H9 (cell line): ENCODE measurements at regions not wholly inside any gene's neighbourhood (a gene's known extent, or its start where the extent isn't known, plus 50 kb on each side); places are given as distances from the start of the nearest gene placed in this dataset.

Experiments
- DNase-seq: peaks from one replicate; pipeline ENCODE4 v3.0.0-alpha.2; 2017
- H2AFZ ChIP-seq: one replicate; pipeline ENCODE4 v1.6.1; 2013; ENCODE audit warnings: mild to moderate bottlenecking, low read length, control low read depth, moderate library complexity
- H2AK5ac ChIP-seq: 2 replicates; pipeline ENCODE4 v1.6.1; 2013; ENCODE audit warnings: low read length, control low read depth, mixed read lengths; ENCODE audit not compliant: insufficient read length
- H2BK120ac ChIP-seq: one replicate; pipeline ENCODE4 v1.6.1; 2013; ENCODE audit warnings: low read depth, mild to moderate bottlenecking, low read length, control low read depth, inconsistent platforms; ENCODE audit not compliant: poor library complexity, severe bottlenecking
- H2BK12ac ChIP-seq: 2 replicates; pipeline ENCODE4 v1.6.1; 2013; ENCODE audit warnings: low read length, control low read depth, mixed read lengths, low read depth; ENCODE audit not compliant: insufficient read length
- H2BK15ac ChIP-seq: 2 replicates; pipeline ENCODE4 v1.6.1; 2013; ENCODE audit warnings: low read depth, low read length, control low read depth
- H2BK20ac ChIP-seq: one replicate; pipeline ENCODE4 v1.6.1; 2013; ENCODE audit warnings: low read depth, mild to moderate bottlenecking, low read length, control low read depth, inconsistent platforms; ENCODE audit not compliant: poor library complexity, severe bottlenecking
- H2BK5ac ChIP-seq: 2 replicates; pipeline ENCODE4 v1.6.1; 2013; ENCODE audit warnings: low read length, control low read depth, mixed read lengths; ENCODE audit not compliant: insufficient read length
- H3K14ac ChIP-seq: 2 replicates; pipeline ENCODE4 v1.6.1; 2013; ENCODE audit warnings: low read length, control low read depth; ENCODE audit not compliant: insufficient read depth
- H3K18ac ChIP-seq: 2 replicates; pipeline ENCODE4 v1.6.1; 2013; ENCODE audit warnings: low read depth, mild to moderate bottlenecking, mixed read lengths, low read length, control low read depth; ENCODE audit not compliant: insufficient read length
- H3K23ac ChIP-seq: 2 replicates; pipeline ENCODE4 v1.6.1; 2013; ENCODE audit warnings: low read length, control low read depth, mixed read lengths, low read depth; ENCODE audit not compliant: insufficient read length
- H3K23me2 ChIP-seq: 2 replicates; pipeline ENCODE4 v1.6.1; 2013; ENCODE audit warnings: low read depth, mild to moderate bottlenecking, mixed read lengths, low read length, control low read depth; ENCODE audit not compliant: insufficient read length, poor library complexity, severe bottlenecking
- H3K27ac ChIP-seq: 2 replicates; pipeline ENCODE4 v1.5.1; 2013; ENCODE audit warnings: low read length, control low read depth, mixed read lengths, low read depth; ENCODE audit not compliant: insufficient read length
- H3K27me3 ChIP-seq: 2 replicates; pipeline ENCODE4 v1.6.1; 2013; ENCODE audit warnings: low read length, control low read depth, inconsistent platforms; ENCODE audit not compliant: insufficient read depth
- H3K4ac ChIP-seq: 2 replicates; pipeline ENCODE4 v1.6.1; 2013; ENCODE audit warnings: low read depth, mild to moderate bottlenecking, control low read depth, inconsistent platforms, low read length, moderate library complexity
- H3K4me1 ChIP-seq: 2 replicates; pipeline ENCODE4 v1.6.1; 2013; ENCODE audit warnings: low read length, control low read depth, inconsistent platforms; ENCODE audit not compliant: insufficient read depth
- H3K4me2 ChIP-seq: 2 replicates; pipeline ENCODE4 v1.6.1; 2013; ENCODE audit warnings: low read length, control low read depth, mixed read lengths; ENCODE audit not compliant: insufficient read length, insufficient read depth
- H3K56ac ChIP-seq: 2 replicates; pipeline ENCODE4 v1.6.1; 2013; ENCODE audit warnings: low read depth, mild to moderate bottlenecking, mixed read lengths, low read length, control low read depth; ENCODE audit not compliant: insufficient read length
- H3K79me1 ChIP-seq: 2 replicates; pipeline ENCODE4 v1.6.1; 2013; ENCODE audit warnings: low read depth, mild to moderate bottlenecking, moderate library complexity, low read length, control low read depth, inconsistent platforms; ENCODE audit not compliant: insufficient read depth, poor library complexity, severe bottlenecking
- H3K79me2 ChIP-seq: 2 replicates; pipeline ENCODE4 v1.6.1; 2013; ENCODE audit warnings: low read length, control low read depth, inconsistent platforms; ENCODE audit not compliant: insufficient read depth
- H3K9ac ChIP-seq: 2 replicates; pipeline ENCODE4 v1.6.1; 2013; ENCODE audit warnings: low read length, control low read depth, mixed read lengths; ENCODE audit not compliant: insufficient read length; ENCODE audit errors: extremely low read depth
- H3K9me3 ChIP-seq: one replicate; pipeline ENCODE4 v1.6.1; 2013; ENCODE audit warnings: low read depth, low read length, inconsistent platforms; ENCODE audit not compliant: control insufficient read depth
- H3T11ph ChIP-seq: one replicate; pipeline ENCODE4 v1.6.1; 2013; ENCODE audit warnings: mild to moderate bottlenecking, low read length, control low read depth, inconsistent platforms
- H4K20me1 ChIP-seq: one replicate; pipeline ENCODE4 v1.6.1; 2013; ENCODE audit not compliant: control insufficient read depth, insufficient read length, insufficient read depth
- H4K5ac ChIP-seq: 2 replicates; pipeline ENCODE4 v1.6.1; 2013; ENCODE audit warnings: low read depth, mild to moderate bottlenecking, mixed read lengths, low read length, control low read depth; ENCODE audit not compliant: insufficient read length
- H4K8ac ChIP-seq: replicated peaks from 2 replicates; pipeline ENCODE4 v1.6.1; 2013; ENCODE audit warnings: low read length, control low read depth, mixed read lengths, low read depth; ENCODE audit not compliant: insufficient read length
- H4K91ac ChIP-seq: 2 replicates; pipeline ENCODE4 v1.6.1; 2013; ENCODE audit warnings: low read depth, mild to moderate bottlenecking, moderate library complexity, mixed read lengths, low read length, control low read depth; ENCODE audit not compliant: insufficient read length
- H3K27ac Mint-ChIP-seq, 3 experiments: 2 replicates in 2 of 3; 3 replicates in 1 of 3; pipeline ENCODE4 v1.8.0; 2020 to 2021; ENCODE audit warnings: mixed read lengths in 3 of 3, mild to moderate bottlenecking in 1 of 3, moderate library complexity in 1 of 3
- H3K27me3 Mint-ChIP-seq: 2 replicates; pipeline ENCODE4 v1.8.0; 2021; ENCODE audit warnings: low read depth, mild to moderate bottlenecking, moderate library complexity, mixed read lengths
- H3K36me3 Mint-ChIP-seq, 3 experiments: 2 replicates in 2 of 3; 3 replicates in 1 of 3; pipeline ENCODE4 v1.8.0; 2020 to 2021; ENCODE audit warnings: low read depth in 3 of 3, mixed read lengths in 3 of 3; ENCODE audit not compliant: insufficient read depth in 1 of 3
- H3K4me1 Mint-ChIP-seq, 2 experiments: 2 replicates each; pipeline ENCODE4 v1.8.0; 2020; ENCODE audit warnings: mixed read lengths in 2 of 2
- H3K4me3 Mint-ChIP-seq, 2 experiments: 2 replicates in 1 of 2; 3 replicates in 1 of 2; pipeline ENCODE4 v1.8.0; 2020 to 2021; ENCODE audit warnings: mild to moderate bottlenecking in 2 of 2, mixed read lengths in 2 of 2, moderate library complexity in 1 of 2
- H3K9me3 Mint-ChIP-seq, 2 experiments: 2 replicates in 1 of 2; 3 replicates in 1 of 2; pipeline ENCODE4 v1.8.0; 2020; ENCODE audit warnings: mild to moderate bottlenecking in 2 of 2, mixed read lengths in 2 of 2, moderate library complexity in 1 of 2
- WGBS: extraction: QIAGEN DNeasy Blood & Tissue Kit; methylation state at CpG from one replicate; pipeline ENCODE4 v1.1.7; 2013; ENCODE audit warnings: missing lambda C conversion rate, low lambda C conversion rate, mixed read lengths; ENCODE audit not compliant: insufficient read length; ENCODE audit errors: extremely low coverage; 5-methylcytosine and 5-hydroxymethylcytosine counted together
- TF ChIP-seq, protein P1 (sequence below): fragments of 200-600 bp; sonication (generic); conservative IDR thresholded peaks from 3 replicates; pipeline ENCODE4 v1.8.0; 2021; ENCODE audit warnings: antibody characterized with exemption, mild to moderate bottlenecking

DNA sequence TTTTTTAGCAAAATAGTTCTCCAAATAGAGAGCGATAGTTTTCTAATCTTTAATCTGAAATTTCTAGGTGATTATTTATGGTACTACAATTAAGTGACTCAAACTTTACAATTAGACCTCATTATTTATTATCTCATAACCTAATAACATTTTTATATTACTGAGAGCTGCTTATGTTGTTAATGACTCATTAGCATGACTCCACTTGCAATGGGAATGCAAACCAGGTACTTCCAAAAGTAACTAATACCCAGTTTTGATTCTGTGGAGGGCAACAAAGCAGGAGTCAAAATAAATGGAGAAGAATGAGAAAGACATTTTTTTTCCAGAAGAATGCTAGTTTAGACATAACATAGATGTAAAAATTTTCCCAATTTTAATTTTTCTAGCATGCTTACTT lies 466.0 kb downstream of the PLK2 start:
- H3K79me2 ChIP-seq, result no peaks in the 10 kb centered on the region
- no peak overlapping the region for H2AFZ ChIP-seq
- H3K27me3 ChIP-seq, result no peaks in the 10 kb centered on the region
- H3K27ac ChIP-seq, result no peak overlapping the region
- H3K9ac ChIP-seq, result no peak overlapping the region
- H4K20me1 ChIP-seq, result no peaks in the 10 kb centered on the region
- no peak overlapping the region for H2BK12ac ChIP-seq
- no peak overlapping the region for H3K56ac ChIP-seq
- no peak overlapping the region for H3K4me2 ChIP-seq
- Mint-ChIP-seq H3K4me3 (no peak overlapping the region), H3K27me3 (no peaks in the 10 kb centered on the region), H3K36me3 (no peaks in the 10 kb centered on the region), H3K4me1 (peaks cover 3 to 6% of the 10 kb centered on the region in 2 experiments; a peak in 2 of 4 replicates), H3K9me3 (no peaks in the 10 kb centered on the region), H3K27ac (no peak overlapping the region)
- WGBS, result no CpG with 5 or more reads among the region's 1 CpG
- no peak overlapping the region for H3K4ac ChIP-seq
- no peak overlapping the region for H2AK5ac ChIP-seq
- no peak for DNase-seq
- no peaks in the 10 kb centered on the region for H3K23me2 ChIP-seq
- no peak overlapping the region for H4K5ac ChIP-seq
- H2BK20ac ChIP-seq, result no peak overlapping the region
- no peak overlapping the region for H3K18ac ChIP-seq
- no peak overlapping the region for H4K91ac ChIP-seq
- no peak overlapping the region for H3T11ph ChIP-seq
- no peak overlapping the region for H3K23ac ChIP-seq
- H2BK15ac ChIP-seq, result no peak overlapping the region
- TF ChIP-seq, protein P1, sequence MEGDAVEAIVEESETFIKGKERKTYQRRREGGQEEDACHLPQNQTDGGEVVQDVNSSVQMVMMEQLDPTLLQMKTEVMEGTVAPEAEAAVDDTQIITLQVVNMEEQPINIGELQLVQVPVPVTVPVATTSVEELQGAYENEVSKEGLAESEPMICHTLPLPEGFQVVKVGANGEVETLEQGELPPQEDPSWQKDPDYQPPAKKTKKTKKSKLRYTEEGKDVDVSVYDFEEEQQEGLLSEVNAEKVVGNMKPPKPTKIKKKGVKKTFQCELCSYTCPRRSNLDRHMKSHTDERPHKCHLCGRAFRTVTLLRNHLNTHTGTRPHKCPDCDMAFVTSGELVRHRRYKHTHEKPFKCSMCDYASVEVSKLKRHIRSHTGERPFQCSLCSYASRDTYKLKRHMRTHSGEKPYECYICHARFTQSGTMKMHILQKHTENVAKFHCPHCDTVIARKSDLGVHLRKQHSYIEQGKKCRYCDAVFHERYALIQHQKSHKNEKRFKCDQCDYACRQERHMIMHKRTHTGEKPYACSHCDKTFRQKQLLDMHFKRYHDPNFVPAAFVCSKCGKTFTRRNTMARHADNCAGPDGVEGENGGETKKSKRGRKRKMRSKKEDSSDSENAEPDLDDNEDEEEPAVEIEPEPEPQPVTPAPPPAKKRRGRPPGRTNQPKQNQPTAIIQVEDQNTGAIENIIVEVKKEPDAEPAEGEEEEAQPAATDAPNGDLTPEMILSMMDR, result no peak
- no peak overlapping the region for H2BK120ac ChIP-seq
- no peaks in the 10 kb centered on the region for H3K79me1 ChIP-seq
- no peak overlapping the region for H3K14ac ChIP-seq
- no peak overlapping the region for H4K8ac ChIP-seq
- no peak overlapping the region for H2BK5ac ChIP-seq
- no peaks in the 10 kb centered on the region for H3K9me3 ChIP-seq
- H3K4me1 ChIP-seq, result no peaks in the 10 kb centered on the region
